Glomerular visceral epithelial cell (primary cell): ENCODE measurements at regions not wholly inside any gene's neighbourhood (a gene's known extent, or its start where the extent isn't known, plus 50 kb on each side); places are given as distances from the start of the nearest gene placed in this dataset.
"Not testable (repeated sequence)": the region's sequence is repeated elsewhere in the genome, so short reads cannot be mapped to it uniquely, and the experiment has no call there.

Source experiments
- DNase-seq: peaks from one replicate; pipeline ENCODE4 v3.0.0-alpha.2; 2016; ENCODE audit errors: extremely low spot score

DNA sequence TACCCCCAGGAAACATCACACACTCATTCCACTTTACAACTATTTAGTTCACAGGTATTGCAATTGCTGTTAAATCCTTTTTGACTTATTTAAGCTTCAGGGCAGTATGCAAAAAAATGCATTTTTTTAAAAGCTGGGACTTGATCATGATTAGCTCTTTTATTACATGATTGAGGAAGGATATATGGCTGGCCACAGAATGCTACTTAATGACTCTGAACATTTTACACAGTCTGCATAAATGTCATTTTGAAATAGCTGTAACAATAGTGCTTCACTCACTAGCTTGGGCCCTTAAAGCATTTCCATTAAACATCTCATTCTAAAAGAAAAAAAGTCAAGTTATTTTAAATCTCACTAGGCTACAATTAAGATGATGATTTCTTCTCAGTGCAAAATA, 429.7 kb downstream of the FRK start:
- no peak for DNase-seq

DNA sequence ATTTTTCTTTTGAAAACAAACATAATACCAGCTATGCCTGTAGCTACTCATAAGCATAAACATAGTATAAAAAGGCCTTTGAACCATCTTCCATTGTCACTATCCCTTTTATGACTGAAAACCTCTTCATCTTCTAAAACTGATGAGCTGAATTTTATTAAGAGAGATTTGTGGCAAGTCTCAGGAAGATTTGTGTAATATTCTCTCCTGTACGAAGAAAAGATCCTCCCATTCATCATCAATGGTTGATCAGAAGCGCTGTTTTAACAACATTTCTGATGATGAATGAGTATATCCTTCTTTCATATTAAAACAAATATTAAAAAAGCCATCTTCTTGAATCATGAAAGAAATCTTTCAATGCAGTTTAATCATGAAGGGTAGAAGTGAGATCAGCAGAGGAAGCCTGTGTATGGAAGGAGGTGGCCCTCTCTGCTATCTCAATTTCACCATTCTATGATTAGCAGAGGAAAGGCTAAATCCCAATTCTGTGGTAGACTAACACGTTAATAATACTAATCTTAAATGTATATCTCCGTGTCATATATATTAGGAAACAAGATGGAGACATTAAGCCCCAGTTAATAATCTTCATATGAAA, 430.2 kb downstream of the FRK start:
- DNase-seq, result no peak

DNA sequence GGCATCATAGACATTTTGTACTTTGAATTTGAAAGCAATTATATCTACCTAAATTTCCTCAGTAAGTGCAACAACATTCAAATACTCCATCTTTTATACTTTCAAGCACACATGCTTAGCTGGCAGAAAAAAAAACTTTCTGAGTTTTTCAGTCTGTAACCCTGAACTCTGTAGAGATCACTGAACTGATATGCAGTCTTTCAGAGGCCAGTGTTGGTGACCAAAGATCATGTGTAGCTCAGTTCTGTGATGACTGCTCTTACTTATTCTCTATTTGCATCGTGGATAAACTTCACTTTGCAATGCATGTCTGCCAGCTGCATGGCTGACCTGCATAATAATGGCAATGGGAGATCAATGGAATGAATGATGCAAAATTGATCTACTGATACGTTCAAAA, 431.3 kb downstream of the FRK start:
- DNase-seq, result no peak

DNA sequence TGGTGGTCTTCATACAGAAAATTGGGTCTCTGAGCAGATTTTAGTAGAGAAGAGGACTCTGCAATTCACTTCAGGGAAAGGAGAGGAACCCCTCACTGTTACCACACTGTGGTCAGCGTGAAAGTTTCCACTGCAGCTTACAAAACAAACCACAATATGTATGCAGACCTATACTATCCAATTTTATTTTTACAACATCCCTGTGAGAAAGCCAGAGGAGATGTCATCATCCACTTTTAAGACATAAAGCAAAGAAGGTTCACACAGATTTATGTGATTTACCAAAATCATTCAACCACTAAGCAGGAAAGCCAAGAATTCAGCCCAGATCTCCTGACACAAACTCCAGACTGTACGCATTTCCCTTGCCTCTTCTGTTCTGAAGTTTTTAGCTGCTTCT, 442.4 kb downstream of the FRK start:
- DNase-seq, result peak; percentile 2

DNA sequence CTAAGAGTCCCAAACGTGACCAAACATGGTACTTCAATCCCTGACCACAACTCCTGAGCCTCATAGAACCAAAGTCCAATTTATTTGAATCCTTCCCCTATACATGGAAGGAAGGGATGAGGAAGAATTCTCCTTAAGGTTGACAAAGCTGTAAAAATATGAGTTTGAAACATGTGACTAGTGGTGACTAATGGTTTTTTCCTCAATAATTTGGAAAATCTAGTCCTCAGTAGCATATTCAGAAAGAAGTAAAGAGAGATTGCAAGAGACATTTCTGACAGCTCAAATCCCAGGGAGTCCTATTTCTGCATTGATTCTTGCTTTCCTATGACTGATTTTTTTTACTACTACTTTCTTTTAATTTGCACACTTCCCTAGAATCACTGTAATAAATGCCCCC, 443.7 kb downstream of the FRK start:
- no peak for DNase-seq

DNA sequence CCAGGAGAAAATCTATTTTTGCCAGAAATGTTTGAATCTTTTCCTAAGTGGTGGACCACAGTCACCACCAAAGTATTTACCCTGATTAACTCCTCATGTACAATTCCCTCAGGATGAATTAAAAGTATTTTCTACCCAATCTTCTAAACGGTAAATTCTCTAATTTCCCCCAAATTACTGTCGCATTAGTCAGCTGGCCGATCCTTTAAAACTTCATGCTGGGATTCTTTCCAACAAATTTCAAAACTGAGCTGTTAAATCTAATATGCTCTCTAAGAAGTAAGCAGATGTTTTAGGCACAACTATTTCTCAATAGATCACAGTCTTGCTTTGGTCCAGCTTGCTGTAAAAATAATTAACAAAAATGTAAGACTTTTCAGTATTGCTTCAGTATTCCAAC, 447.2 kb downstream of the FRK start:
- peak; percentile 55 for DNase-seq

DNA sequence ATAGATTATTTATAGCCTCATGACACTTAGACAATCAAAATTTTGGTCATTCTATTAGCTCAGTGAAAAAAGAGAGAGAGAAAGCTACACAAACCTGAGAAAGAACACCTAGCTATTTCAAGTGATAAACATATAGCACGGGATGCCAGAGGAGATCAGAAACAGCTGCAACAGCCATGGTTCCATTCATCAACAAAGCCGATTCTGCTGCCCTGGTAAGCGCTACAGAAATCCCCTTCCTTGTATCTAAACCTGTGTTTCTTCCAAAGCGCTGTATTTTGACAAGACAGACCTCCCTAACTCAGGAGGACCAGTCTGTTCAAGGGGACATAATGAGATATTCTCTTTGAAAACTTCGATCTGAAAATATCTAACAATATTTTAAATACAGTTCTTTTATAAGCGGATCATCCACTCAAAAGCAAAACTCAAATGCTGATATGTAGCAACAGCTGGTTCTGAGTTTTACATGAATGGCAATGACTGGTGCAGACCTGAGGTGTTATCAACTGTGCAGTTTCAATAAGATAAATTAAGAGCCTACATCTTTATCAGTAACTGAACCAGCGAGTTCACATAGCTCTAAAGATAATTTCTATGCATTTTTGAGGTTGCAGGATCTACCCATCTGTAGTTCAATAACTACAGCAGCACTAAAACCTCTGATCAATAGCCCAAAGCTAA, 447.8 kb downstream of the FRK start:
- DNase-seq, result no peak

DNA sequence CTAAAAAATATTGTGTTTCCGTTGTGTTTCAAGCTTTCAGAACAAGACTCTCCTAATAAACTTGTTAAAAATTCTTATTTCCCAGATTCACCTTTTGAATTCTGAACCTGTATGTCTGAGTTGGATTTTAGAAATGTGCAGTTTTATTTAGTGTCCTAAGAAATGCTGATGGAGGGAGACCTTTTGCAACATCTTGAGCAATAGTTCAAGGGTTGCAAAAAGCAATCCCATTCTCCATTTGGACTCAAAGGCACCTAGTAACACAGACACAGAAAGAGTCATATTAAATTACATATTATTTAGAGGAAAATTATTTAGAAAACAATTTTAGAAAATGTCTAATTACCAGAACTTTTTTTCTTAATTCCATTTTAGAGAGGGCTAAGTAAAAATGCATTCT, 448.5 kb downstream of the FRK start:
- no peak for DNase-seq

DNA sequence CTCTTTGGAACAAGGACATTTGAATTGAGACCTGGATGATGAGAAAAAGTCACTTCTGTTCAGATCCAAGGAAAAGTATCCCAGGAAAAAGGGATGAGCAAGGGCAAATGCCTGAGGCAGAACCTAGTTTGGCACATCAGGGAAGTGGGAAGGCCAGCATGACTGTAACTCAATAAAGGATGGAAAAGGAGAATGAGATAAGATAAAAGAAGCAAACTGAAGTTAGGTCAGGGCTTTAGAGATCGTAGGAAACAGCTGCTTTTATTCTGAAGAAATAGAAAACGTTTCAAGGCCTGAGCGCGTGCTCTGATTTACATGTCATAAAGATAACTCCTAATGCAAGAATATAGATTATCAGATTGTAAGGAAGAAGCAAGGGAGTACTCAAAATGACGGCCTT, 450.0 kb downstream of the FRK start:
- no peak for DNase-seq

DNA sequence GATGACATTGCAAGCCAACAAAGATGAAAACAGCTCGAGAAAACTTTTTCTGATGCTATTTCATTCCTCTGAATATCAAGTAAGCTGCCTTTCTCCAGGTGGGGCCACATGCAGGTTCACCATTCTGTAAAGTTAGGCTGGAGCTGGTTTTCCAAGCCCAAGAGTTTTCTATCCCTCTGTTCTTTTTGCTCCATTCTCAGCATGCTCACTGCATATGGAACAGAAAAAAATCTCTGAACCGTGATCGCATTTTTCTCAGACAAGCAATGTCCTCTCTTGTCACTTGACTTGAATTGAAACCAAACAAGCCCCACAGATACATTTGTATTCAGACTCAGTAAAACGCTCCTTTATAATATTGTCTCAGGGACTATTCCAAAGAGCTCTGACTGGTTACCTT, 451.6 kb downstream of the FRK start:
- no peak for DNase-seq

DNA sequence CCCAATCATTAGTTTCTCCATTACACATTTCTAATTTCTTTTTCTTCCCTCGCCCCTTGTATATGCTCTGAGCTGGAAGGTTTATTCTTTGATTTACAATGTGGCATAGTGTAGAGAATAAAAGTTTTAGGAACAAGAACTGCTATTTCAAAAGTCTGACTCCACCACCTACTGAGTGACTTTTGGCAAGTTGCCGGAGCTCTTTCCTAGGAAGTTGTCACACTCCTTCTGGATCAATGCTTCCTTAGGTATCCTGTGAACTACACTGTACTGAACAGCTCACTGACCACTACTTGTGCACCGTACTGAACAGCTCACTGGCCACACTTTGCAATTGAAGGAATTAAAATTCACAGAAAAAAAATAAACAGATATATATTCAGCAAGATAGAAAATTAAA, 458.2 kb downstream of the FRK start:
- no peak for DNase-seq

DNA sequence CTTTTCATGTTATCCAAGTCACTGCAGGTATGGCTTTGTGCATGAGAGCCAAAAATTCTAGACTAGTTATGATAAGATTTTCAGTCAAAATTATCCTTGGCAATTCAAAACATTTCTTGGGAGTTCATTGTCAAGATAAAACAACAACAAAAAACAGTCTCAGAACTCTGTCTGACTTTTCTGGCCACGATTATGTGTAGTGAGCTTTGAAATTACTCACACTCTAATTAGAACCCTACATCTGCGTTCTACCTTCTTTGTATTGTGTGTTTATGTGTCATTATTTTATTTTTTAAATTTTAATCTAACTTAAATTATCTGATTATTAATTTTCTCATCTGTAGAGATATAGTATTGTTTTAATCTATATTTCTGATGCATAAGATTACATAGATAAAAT, 459.2 kb downstream of the FRK start:
- no peak for DNase-seq

DNA sequence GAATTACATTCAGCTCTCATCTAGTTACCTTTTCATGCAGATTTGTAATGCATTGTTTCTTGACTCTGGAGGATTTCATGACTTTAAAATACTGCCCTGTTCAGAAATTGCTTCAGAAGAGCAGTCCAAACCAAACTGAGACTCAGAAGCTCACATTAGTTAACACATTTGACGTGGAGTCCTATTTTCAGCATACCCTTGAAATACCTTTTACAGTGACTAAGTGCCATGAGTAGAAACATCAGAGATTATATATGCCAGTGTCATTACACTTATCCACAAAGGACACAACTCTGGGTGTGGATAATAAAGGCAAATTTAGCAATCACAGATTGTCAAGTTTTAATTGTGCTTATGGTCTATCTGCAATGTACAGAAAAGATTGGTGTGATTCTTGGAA, 459.6 kb downstream of the FRK start:
- DNase-seq, result no peak

DNA sequence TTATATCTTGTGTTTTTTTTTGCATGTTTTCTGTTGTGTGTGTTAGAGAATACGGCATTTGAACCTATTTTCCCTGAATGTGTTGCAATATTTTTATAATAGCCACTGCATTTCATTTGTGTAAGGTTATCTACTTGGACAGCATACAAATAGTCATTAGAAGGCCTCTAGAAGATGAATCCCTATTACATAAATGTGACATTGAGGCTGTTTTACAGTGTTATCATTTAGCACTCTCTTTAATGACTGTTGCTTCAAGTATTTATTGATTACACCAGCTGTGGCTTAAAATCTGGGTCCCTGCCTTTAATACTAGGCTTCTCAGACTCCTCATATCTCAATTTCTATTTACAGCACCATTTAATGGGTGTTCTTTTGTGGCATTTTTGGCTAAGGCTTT, 465.8 kb downstream of the FRK start:
- no peak for DNase-seq

DNA sequence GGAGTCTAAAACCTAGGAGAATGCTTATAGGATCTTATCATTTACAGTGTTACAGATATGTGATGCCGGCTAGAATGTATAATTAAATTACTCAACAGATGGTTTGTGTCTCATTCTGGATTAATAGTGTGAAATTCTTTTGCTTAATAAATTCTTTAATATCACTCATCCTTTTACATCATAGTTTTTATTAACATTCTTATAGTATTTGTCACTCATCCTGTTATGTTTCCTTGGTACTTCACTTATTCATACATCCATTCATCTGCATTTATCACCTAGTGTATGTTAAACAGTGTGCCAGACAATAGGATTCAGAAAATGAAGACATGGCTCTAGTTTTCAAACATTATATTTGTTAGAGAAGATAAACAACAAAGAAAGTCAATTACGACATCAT, 468.7 kb downstream of the FRK start:
- no peak for DNase-seq

DNA sequence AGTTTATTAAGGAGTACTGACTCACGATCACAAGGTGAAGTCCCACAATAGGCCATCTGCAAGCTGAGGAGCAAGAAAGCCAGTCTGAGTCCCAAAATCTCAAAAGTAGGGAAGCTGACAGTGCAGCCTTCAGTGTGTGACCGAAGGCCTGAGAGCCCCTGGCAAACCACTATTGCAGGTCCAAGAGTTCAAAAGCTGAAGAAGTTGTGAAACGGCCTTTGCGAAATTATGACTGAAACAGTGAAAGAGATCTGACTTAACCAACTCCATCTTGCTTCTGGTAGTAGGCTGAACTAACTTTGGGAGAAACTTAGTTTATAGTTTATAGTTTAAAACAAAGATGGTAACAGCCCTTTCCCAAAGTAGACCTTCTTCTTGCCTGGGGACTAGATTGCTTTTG, 471.6 kb downstream of the FRK start:
- not testable (repeated sequence) for DNase-seq

DNA sequence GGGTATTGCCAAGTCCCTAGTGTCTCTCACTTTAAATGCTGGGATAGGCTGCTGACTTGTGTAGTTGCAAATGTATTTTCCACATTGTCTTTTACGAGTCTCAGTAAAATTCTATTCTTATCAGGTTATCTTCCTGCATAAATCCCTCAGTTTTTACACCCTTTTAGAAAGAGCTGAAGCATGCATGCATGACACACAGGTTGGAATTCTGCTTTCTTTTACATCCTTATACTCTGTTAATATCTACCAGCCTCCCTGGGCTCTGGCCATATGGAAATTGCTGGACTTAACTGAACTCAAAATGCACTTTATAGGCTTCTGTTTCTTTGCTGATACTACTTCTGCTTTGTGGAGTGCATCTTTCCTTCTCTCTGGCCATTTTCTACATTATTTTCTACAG, 477.4 kb downstream of the FRK start:
- DNase-seq, result no peak

DNA sequence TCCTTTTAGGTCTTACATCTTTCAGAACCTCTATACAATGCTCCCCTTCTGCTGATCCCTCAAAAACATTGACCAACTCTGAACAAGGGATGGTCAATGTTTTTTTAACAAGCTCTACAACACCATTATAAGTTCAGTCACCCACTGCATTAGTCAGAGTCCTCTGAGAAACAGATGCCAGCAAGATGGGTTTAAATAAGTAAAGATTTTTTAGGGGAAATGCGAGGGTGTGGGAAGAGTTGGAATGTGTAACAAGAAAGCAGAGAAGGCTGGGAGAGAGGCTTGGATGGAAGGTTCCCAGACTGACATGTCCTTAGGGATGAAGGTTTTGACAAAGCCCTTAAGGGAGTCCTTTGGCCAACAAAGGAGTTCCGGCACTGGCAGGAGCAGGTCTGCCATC, 478.3 kb downstream of the FRK start:
- no peak for DNase-seq

DNA sequence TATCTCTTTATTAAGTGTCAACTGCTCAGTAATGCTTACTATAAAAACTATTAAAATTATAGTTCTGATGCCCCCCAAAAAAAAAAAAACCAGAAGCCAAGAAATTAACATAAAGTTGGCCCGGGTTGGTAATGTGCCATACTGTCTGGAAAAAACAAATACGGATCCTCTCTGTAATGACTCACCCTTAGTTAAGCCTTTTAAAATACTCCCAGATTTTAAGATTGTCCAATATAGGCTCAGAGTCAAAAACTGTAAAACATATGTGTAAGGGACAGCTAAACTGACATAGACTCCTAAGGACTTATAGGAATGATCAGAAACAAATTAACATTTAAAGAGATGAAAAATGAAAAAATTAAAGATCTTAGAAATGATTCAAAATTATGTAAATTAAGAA, 481.1 kb downstream of the FRK start:
- not testable (repeated sequence) for DNase-seq

DNA sequence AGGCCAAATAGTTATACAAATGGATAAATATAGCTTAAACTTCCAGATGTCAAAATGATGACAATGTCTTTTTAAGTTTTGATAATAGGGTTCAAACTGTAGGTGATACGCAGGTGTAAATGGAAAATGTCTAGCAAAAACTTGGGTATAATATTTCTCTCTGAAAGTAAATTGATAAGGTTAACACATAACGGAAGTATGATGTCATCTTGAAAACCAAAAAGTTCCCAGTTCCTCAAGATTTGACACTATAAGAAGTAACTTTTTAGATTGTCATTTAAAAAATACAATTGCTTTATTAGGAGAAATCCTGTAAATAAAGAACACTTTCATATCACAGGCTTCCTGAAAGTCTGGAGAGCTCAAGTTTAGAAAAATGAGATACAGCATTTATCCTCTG, 483.4 kb downstream of the FRK start:
- DNase-seq, result no peak

DNA sequence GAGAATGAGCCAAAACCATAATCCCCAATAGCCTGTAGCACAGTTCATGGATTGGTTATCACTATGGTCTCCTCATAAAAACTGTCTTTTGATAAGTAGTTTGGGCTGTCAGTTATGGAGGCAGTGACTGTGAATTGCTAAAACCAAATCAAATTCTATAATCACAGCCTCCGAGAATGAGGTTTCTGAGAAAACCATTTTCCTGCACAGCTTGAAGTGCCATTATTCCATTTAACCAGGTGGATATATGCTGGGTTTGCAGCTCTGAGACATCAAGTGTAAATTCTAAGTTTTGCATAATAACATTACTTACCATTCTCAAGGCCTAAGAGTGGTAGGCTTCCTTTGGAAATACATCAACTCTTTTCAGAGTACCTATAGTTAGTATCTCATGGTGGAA, 485.4 kb downstream of the FRK start:
- no peak for DNase-seq

DNA sequence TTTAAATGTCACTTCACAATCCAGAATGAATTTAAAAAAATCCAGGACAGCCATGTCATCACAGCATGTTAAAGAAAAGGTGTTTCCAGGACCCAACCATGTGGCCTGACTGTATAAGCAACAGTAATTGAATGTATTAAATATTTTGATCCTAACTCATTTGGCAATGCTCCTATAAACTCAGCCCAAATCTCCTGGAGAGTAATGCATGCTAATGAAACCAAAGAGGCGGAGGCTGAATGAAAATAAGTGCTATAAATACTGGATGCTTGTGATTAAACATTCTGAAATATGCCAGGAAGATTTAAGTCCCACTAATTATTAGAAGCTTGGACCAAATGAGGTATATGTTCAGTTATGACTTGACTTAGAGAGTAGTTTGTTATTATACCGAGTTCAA, 486.8 kb downstream of the FRK start:
- no peak for DNase-seq

DNA sequence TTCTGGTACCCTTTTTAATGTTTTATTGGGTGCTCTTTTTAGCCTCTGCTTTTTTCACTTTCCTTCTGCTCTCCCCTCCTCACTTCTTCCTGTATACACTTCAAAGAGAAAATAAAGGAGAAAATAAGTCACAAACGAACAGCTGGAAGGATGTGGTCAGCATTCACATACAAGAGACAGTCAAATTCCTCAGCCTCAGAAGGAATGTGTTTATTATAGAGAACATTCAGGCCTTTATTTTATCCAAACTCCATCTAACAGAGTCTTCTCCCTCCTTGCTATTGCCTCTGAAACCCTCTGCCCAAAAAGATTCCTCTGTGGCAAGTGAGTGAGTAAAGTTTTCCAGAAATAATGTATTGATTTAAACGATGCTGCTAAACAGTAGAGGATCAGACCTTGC, 490.4 kb downstream of the FRK start:
- DNase-seq, result no peak

DNA sequence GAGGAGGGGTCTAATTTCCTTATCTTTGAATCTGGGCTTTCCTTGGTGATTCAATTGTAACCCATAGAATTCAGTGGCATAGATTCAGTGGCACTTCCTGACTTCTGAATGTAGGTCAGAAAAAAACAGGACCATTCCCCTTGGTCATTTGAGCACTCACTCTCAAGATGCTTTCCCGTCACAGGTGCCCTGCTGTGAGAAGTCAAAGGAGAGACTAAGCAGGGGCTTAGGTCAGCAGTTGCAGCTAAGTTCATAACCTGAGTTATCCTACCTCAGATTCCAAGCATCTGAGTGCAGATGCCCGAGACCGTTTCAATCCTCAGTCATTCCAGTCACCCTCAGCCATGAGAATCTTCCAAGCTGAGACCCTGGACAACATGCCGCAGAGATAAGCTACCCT, 506.6 kb downstream of the FRK start:
- DNase-seq, result no peak
